Neural cell (in vitro differentiated cells): ENCODE measurements at regions not wholly inside any gene's neighbourhood (a gene's known extent, or its start where the extent isn't known, plus 50 kb on each side); places are given as distances from the start of the nearest gene placed in this dataset.

ENCODE experiments used
- H2AFZ ChIP-seq: fragments of 200-600, 300-800 bp; sonication (generic), shearing (Covaris generic); 2 replicates; pipeline ENCODE4 v1.6.0; 2014; ENCODE audit warnings: low read depth, mild to moderate bottlenecking, antibody characterized with exemption, low read length, moderate library complexity
- H3F3A ChIP-seq: fragments of 200-600 bp; shearing (Covaris generic); 2 replicates; pipeline ENCODE4 v1.6.1; 2016; ENCODE audit warnings: mild to moderate bottlenecking, moderate library complexity, mixed read lengths, antibody characterized with exemption, low read length; ENCODE audit not compliant: insufficient read depth, poor library complexity, severe bottlenecking
- H3K27ac ChIP-seq: fragments of 200-600, 300-800 bp; sonication (generic), shearing (Covaris generic); 2 replicates; pipeline ENCODE4 v1.5.1; 2014; ENCODE audit warnings: mild to moderate bottlenecking, low read length, moderate library complexity
- H3K27me3 ChIP-seq: fragments of 300-800, 200-600 bp; sonication (generic), shearing (Covaris generic); 2 replicates; pipeline ENCODE4 v1.6.0; 2014; ENCODE audit warnings: mild to moderate bottlenecking, low read depth, low read length, moderate library complexity; ENCODE audit not compliant: insufficient read depth
- H3K36me3 ChIP-seq: fragments of 300-800, 200-600 bp; sonication (generic), shearing (Covaris generic); 2 replicates; pipeline ENCODE4 v1.5.1; 2014; ENCODE audit warnings: mild to moderate bottlenecking, antibody characterized with exemption, low read length, moderate library complexity; ENCODE audit not compliant: insufficient read depth
- H3K4me2 ChIP-seq: fragments of 300-800, 200-600 bp; sonication (generic), shearing (Covaris generic); 2 replicates; pipeline ENCODE4 v1.6.0; 2014; ENCODE audit warnings: mild to moderate bottlenecking, low read length
- H3K4me3 ChIP-seq: fragments of 300-800, 200-600 bp; sonication (generic), shearing (Covaris generic); 2 replicates; pipeline ENCODE4 v1.5.1; 2014; ENCODE audit warnings: mild to moderate bottlenecking, low read length, moderate library complexity
- H3K79me2 ChIP-seq: fragments of 200-600 bp; shearing (Covaris generic); replicated peaks from 2 replicates; pipeline ENCODE4 v1.6.0; 2014; ENCODE audit warnings: mild to moderate bottlenecking, low read length, moderate library complexity; ENCODE audit not compliant: insufficient read depth
- H3K9ac ChIP-seq: fragments of 300-800, 200-600 bp; sonication (generic), shearing (Covaris generic); 2 replicates; pipeline ENCODE4 v1.6.1; 2016; ENCODE audit warnings: mild to moderate bottlenecking, low read length, mixed read lengths
- H3K9me2 ChIP-seq: fragments of 200-600 bp; shearing (Covaris generic); 2 replicates; pipeline ENCODE4 v1.6.1; 2016; ENCODE audit warnings: mild to moderate bottlenecking, low read length, mixed read lengths; ENCODE audit not compliant: insufficient read depth
- H3K9me3 ChIP-seq: fragments of 200-600, 300-800 bp; sonication (generic), shearing (Covaris generic); 2 replicates; pipeline ENCODE4 v1.6.1; 2016; ENCODE audit warnings: mild to moderate bottlenecking, mixed run types, low read length, moderate library complexity, mixed read lengths
- H4K20me1 ChIP-seq: fragments of 200-600 bp; shearing (Covaris generic); 2 replicates; pipeline ENCODE4 v1.6.1; 2016; ENCODE audit warnings: mild to moderate bottlenecking, mixed run types; ENCODE audit not compliant: insufficient read depth
- CTCF ChIP-seq: fragments of 450-650 bp; IDR thresholded peaks from 2 replicates; pipeline ENCODE4 v1.5.1; 2014; ENCODE audit warnings: antibody characterized with exemption, mild to moderate bottlenecking, moderate library complexity; ENCODE audit not compliant: poor library complexity, severe bottlenecking
- EP300 ChIP-seq: fragments of 450-650 bp; conservative IDR thresholded peaks from 2 replicates; pipeline ENCODE4 v1.6.1; 2014; ENCODE audit warnings: antibody characterized with exemption, mild to moderate bottlenecking, moderate library complexity; ENCODE audit not compliant: poor library complexity, severe bottlenecking
- RAD21 ChIP-seq: fragments of 450-650 bp; conservative IDR thresholded peaks from 2 replicates; pipeline ENCODE4 v1.6.1; 2014; ENCODE audit warnings: antibody characterized with exemption, mild to moderate bottlenecking, moderate library complexity
- REST ChIP-seq: IDR thresholded peaks from 2 replicates; pipeline ENCODE4 v1.6.1; 2012; ENCODE audit warnings: borderline replicate concordance
- SMC3 ChIP-seq: fragments of 450-650 bp; conservative IDR thresholded peaks from 2 replicates; pipeline ENCODE4 v1.6.1; 2014; ENCODE audit warnings: antibody characterized with exemption, mild to moderate bottlenecking, moderate library complexity; ENCODE audit not compliant: poor library complexity

- Histone ChIP-seq H3K79me2 (no peaks in the 10 kb centered on the region), H3K4me2 (no peak overlapping the region), H2AFZ (no peak overlapping the region), H3K27ac (no peak overlapping the region), H3K36me3 (no peaks in the 10 kb centered on the region), H3K9ac (no peak overlapping the region), H3K9me2 (no peaks in the 10 kb centered on the region), H3K27me3 (no peaks in the 10 kb centered on the region), H3F3A (peaks cover 3% of the 10 kb centered on the region), H3K9me3 (no peaks in the 10 kb centered on the region), H4K20me1 (no peaks in the 10 kb centered on the region), H3K4me3 (no peak overlapping the region)
- TF ChIP-seq CTCF = no peak
- no peak for TF ChIP-seq EP300
- TF ChIP-seq RAD21 = no peak
- no peak for TF ChIP-seq SMC3
- no peak for TF ChIP-seq REST
Measured at GRCh38 chr20:61184194-61184593, 67.9 kb upstream of the CDH4 start.

GRCh38 chr20:61185181-61185580, 66.9 kb upstream of the CDH4 start:
- Histone ChIP-seq H3F3A (peaks cover 3% of the 10 kb centered on the region), H4K20me1 (no peaks in the 10 kb centered on the region), H3K4me3 (no peak overlapping the region), H3K9me3 (no peaks in the 10 kb centered on the region), H3K36me3 (no peaks in the 10 kb centered on the region), H3K9me2 (no peaks in the 10 kb centered on the region), H3K79me2 (no peaks in the 10 kb centered on the region), H3K27me3 (no peaks in the 10 kb centered on the region), H2AFZ (no peak overlapping the region), H3K27ac (no peak overlapping the region), H3K9ac (no peak overlapping the region), H3K4me2 (no peak overlapping the region)
- no peak for TF ChIP-seq CTCF
